Occipital lobe (tissue), 1 donor: ENCODE measurements at regions not wholly inside any gene's neighbourhood (a gene's known extent, or its start where the extent isn't known, plus 50 kb on each side); places are given as distances from the start of the nearest gene placed in this dataset.
A peak's percentile ranks its signal among the peaks of the same experiment; 100 is the strongest.
"Not testable (repeated sequence)": the region's sequence is repeated elsewhere in the genome, so short reads cannot be mapped to it uniquely, and the experiment has no call there.

ENCODE experiments used
- DNase-seq: peaks from one replicate; lab custom pipeline; 2025; lab: John Stamatoyannopoulos, UW

GRCh38 chr5:8557728-8558127 is 688.8 kb downstream of the MTRR start:
- no peak for DNase-seq

- DNase-seq: no peak
Observed at GRCh38 chr5:8560776-8561175, 691.8 kb downstream of the MTRR start.

- no peak for DNase-seq
Observed at GRCh38 chr5:8561224-8561840, 692.4 kb downstream of the MTRR start.

GRCh38 chr5:8561854-8562253 is 692.9 kb downstream of the MTRR start:
- DNase-seq: no peak

GRCh38 chr5:8563540-8563939 is 694.6 kb downstream of the MTRR start:
- DNase-seq: not testable (repeated sequence)

GRCh38 chr5:8568858-8569257 is 699.9 kb downstream of the MTRR start:
- DNase-seq: no peak

GRCh38 chr5:8570528-8570927 is 701.6 kb downstream of the MTRR start:
- no peak for DNase-seq

- no peak for DNase-seq
Observed at GRCh38 chr5:8576178-8576577, 707.2 kb downstream of the MTRR start.

- no peak for DNase-seq
Observed at GRCh38 chr5:8577792-8578191, 708.8 kb downstream of the MTRR start.

- no peak for DNase-seq
Observed at GRCh38 chr5:8580298-8580697, 711.4 kb downstream of the MTRR start.

- DNase-seq: no peak
Observed at GRCh38 chr5:8581047-8581446, 712.1 kb downstream of the MTRR start.

- no peak for DNase-seq
Observed at GRCh38 chr5:8585230-8586018, 716.5 kb downstream of the MTRR start.

GRCh38 chr5:8590959-8591358 is 722.0 kb downstream of the MTRR start:
- DNase-seq: no peak

GRCh38 chr5:8598356-8598755 is 729.4 kb downstream of the MTRR start:
- no peak for DNase-seq

- DNase-seq: peak; percentile 30
Observed at GRCh38 chr5:8598996-8599395, 730.0 kb downstream of the MTRR start.

GRCh38 chr5:8600843-8601242 is 731.9 kb downstream of the MTRR start:
- no peak for DNase-seq

- no peak for DNase-seq
Observed at GRCh38 chr5:8601831-8602354, 732.9 kb downstream of the MTRR start.

- no peak for DNase-seq
Observed at GRCh38 chr5:8606231-8606630, 737.3 kb downstream of the MTRR start.

GRCh38 chr5:8611067-8611466 is 742.1 kb downstream of the MTRR start:
- DNase-seq: no peak

GRCh38 chr5:8613078-8613685 is 744.2 kb downstream of the MTRR start:
- DNase-seq: no peak

GRCh38 chr5:8615142-8615858 is 746.4 kb downstream of the MTRR start:
- DNase-seq: no peak

- DNase-seq: no peak
Observed at GRCh38 chr5:8628521-8628920, 759.6 kb downstream of the MTRR start.
